ENCODE measurements at regions not wholly inside any gene's neighbourhood (a gene's known extent, or its start where the extent isn't known, plus 50 kb on each side); places are given as distances from the start of the nearest gene placed in this dataset.

DNA sequence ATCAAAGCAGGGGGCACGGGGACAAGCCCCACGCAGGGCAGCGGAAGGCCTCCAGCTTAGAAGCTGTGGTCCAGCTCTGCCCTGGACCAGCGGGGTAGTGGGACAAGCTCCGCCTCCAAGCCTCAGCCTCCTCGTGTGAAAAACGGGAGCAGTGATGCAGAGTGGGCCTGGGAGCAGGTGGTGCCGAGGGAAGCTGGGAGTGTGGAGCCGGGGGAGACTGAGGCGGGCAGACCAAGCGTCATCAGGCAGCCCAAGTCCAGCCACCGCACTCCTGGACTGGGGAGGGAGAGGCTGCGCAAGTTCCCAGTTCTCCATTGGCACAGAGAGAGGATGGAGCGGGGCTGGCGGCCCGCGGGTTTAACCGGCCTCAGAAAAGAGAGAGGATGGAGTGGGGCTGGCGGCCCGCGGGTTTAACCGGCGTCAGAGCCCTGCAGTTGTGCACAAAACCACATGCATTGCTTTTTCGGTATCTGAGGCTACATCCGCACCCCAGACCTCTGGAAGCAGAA, 68.1 kb upstream of the PHF21B start:
- TF ChIP-seq POLR2A (IDR thresholded peaks at IDR 0.05) (no peak), POLR2AphosphoS5 (IDR thresholded peaks at IDR 0.05) (no peak)
